ENCODE measurements at regions not wholly inside any gene's neighbourhood (a gene's known extent, or its start where the extent isn't known, plus 50 kb on each side); places are given as distances from the start of the nearest gene placed in this dataset.
"Not testable (repeated sequence)": the region's sequence is repeated elsewhere in the genome, so short reads cannot be mapped to it uniquely, and the experiment has no call there.

DNA sequence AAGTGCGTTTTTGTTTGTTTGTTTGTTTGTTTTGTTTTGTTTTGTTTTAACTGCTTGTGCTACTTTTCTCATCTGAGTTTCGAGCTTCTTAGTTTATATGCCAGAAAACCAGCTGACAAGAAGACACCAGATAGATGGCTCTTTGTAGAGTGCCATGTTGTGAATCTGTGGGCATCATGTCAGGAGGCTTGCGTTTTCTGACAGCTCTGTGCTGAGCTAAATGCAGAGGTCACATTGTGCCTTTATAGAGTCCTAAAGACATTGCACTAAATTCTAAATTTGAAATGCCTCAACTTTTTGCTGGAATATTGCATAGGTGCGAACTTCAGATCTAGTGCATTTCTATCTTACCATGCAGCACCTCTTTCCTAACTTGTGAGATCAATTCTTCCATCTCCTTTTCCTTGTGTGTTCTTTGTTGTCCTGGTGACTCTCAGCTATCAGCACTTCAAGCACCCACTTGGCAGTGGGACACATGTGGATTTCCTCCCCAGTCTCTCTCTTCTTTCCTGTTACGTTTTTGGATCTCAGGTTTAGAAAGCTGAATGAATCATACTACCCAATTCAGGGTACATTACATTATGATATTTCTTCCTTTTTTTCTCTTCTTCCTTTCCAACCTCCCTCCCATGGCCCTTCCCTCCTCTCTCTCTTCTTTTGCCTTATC lies 379.0 kb upstream of the RPS23 start:
- Mint-ChIP-seq H3K4me3 (no peak overlapping the region), H3K4me1 (ENCODE audit: low read depth) (no peaks in the 10 kb centered on the region), H3K9me3 (no peaks in the 10 kb centered on the region), H3K27ac (no peak overlapping the region), H3K27me3 (peaks cover 7% of the 10 kb centered on the region), H3K36me3 (ENCODE audit: low read depth) (no peaks in the 10 kb centered on the region)

- Mint-ChIP-seq H3K9me3 (no peaks in the 10 kb centered on the region), H3K4me3 (no peak overlapping the region), H3K36me3 (ENCODE audit: low read depth) (no peaks in the 10 kb centered on the region), H3K27ac (no peak overlapping the region), H3K4me1 (ENCODE audit: low read depth) (no peaks in the 10 kb centered on the region), H3K27me3 (peaks cover 7% of the 10 kb centered on the region)
Observed at GRCh38 chr5:82656341-82656761, 378.2 kb upstream of the RPS23 start.

DNA sequence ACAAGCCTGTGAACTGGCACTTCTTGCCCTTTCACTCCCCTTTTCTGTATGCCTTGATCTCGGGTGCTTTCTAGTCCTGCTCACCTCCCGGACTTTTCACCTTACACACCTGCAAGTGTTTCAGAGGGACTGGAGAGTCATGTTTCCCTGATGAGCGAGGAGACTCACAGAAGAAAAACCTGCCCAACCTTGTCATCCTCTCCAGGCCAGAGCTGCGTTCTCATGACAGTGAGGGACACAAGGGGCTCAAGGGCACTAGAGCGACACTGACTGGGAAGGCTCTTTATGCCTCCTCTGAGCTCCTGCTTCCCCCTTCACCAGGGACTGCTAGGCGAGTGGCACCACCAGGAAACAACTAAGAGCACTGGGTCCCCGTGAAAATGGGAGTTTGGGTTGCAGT lies 376.9 kb upstream of the RPS23 start:
- H3K36me3 Mint-ChIP-seq (ENCODE audit: low read depth): no peaks in the 10 kb centered on the region
- no peaks in the 10 kb centered on the region for H3K9me3 Mint-ChIP-seq
- peaks cover 12% of the 10 kb centered on the region for H3K27me3 Mint-ChIP-seq
- H3K4me3 Mint-ChIP-seq: no peak overlapping the region
- H3K4me1 Mint-ChIP-seq (ENCODE audit: low read depth): no peaks in the 10 kb centered on the region
- no peak overlapping the region for H3K27ac Mint-ChIP-seq

- Mint-ChIP-seq H3K27ac (no peak overlapping the region), H3K9me3 (no peaks in the 10 kb centered on the region), H3K36me3 (ENCODE audit: low read depth) (no peaks in the 10 kb centered on the region), H3K4me3 (no peak overlapping the region), H3K4me1 (ENCODE audit: low read depth) (no peaks in the 10 kb centered on the region), H3K27me3 (peaks cover 8% of the 10 kb centered on the region)
Observed at GRCh38 chr5:82649943-82650342, 371.8 kb upstream of the RPS23 start.

DNA sequence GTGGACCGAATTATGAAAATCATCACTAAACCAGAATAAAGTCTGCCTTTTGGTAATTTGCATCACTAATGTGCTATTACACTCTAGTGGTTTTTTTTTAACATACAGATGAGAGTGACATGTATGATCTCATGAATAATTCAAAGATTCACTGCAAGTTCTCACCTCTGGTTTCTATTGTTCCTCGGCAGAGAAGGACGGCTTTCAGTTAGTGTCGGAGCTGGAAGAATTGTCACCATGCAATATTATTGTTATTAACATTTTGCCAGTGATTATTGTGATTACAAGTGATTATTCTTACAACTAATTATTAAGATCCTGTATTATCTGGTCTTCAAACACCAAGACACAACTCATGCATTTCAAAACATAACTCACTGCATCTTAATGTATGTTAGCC lies 366.6 kb upstream of the RPS23 start:
- Mint-ChIP-seq H3K4me1 (ENCODE audit: low read depth) (no peaks in the 10 kb centered on the region), H3K4me3 (no peak overlapping the region)

GRCh38 chr5:82644229-82644628 lies 366.1 kb upstream of the RPS23 start:
- Mint-ChIP-seq H3K4me1 (ENCODE audit: low read depth) (no peaks in the 10 kb centered on the region), H3K36me3 (ENCODE audit: low read depth) (no peaks in the 10 kb centered on the region), H3K9me3 (no peaks in the 10 kb centered on the region), H3K4me3 (no peak overlapping the region), H3K27me3 (no peaks in the 10 kb centered on the region), H3K27ac (no peak overlapping the region)

More for the DNA sequence above, 366.6 kb upstream of the RPS23 start:
- no peaks in the 10 kb centered on the region for H3K9me3 Mint-ChIP-seq
- no peaks in the 10 kb centered on the region for H3K27me3 Mint-ChIP-seq
- H3K27ac Mint-ChIP-seq: no peak overlapping the region
- H3K36me3 Mint-ChIP-seq (ENCODE audit: low read depth): no peaks in the 10 kb centered on the region

- H3K36me3 Mint-ChIP-seq (ENCODE audit: low read depth): no peaks in the 10 kb centered on the region
- no peaks in the 10 kb centered on the region for H3K9me3 Mint-ChIP-seq
- no peaks in the 10 kb centered on the region for H3K4me1 Mint-ChIP-seq (ENCODE audit: low read depth)
- H3K4me3 Mint-ChIP-seq: no peak overlapping the region
- H3K27me3 Mint-ChIP-seq: no peaks in the 10 kb centered on the region
- no peak overlapping the region for H3K27ac Mint-ChIP-seq
Observed at GRCh38 chr5:82642313-82642712, 364.2 kb upstream of the RPS23 start.

DNA sequence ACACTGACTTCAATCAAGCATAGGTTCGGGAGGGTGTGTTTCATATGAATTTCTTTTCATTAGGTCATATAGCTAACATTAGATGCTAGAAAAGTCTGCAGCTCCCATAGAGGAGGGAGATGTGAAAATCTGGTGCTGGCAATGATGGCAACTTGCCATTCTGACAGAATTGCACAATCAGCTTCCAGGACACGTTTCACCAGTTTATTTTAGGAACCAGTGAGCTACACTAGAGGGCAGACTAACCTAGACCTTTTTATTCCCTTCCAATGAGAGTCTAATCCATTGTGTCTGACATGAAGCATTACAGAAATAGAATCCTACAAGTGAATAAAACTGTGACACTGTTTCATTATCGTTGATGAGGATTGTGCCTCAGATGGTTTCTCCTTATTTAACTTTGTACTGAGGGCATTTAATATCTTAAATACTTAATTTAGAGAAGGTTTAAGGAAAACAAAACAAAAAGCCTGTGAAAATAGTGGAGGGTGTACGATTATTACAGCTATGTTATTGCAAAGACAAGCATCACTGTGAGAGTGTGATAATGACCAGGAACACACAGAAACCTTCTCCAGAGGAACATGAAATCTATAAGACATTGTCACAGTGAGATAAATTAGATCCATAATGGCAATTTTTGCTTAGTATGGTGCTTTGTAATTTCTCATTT lies 363.3 kb upstream of the RPS23 start:
- H3K9me3 Mint-ChIP-seq: no peaks in the 10 kb centered on the region
- no peaks in the 10 kb centered on the region for H3K4me1 Mint-ChIP-seq (ENCODE audit: low read depth)
- H3K27me3 Mint-ChIP-seq: no peaks in the 10 kb centered on the region
- H3K4me3 Mint-ChIP-seq: no peak overlapping the region
- no peak overlapping the region for H3K27ac Mint-ChIP-seq
- H3K36me3 Mint-ChIP-seq (ENCODE audit: low read depth): no peaks in the 10 kb centered on the region

DNA sequence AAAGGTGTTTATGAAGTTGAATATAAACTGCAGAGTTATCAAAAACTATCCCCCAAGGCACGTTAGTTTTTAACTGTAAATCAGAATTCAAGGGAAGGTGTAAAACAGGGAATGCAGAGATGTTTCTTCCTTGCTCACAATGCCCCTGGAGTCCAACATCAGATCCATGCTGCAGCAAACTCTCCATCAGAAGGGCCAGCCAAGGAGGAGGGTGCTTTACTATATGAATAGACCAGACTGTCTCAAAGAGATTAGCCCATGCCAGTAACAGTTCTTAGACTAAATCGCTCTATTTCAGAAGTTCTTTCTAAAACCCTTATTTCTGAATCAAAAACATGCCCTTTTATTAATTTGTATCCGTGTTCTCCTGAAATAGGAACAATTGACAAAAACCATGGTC lies 362.8 kb upstream of the RPS23 start:
- H3K9me3 Mint-ChIP-seq: no peaks in the 10 kb centered on the region
- H3K27ac Mint-ChIP-seq: no peak overlapping the region
- no peaks in the 10 kb centered on the region for H3K36me3 Mint-ChIP-seq (ENCODE audit: low read depth)
- H3K27me3 Mint-ChIP-seq: no peaks in the 10 kb centered on the region
- no peaks in the 10 kb centered on the region for H3K4me1 Mint-ChIP-seq (ENCODE audit: low read depth)
- H3K4me3 Mint-ChIP-seq: no peak overlapping the region

- Mint-ChIP-seq H3K36me3 (ENCODE audit: low read depth) (no peaks in the 10 kb centered on the region), H3K4me1 (ENCODE audit: low read depth) (no peaks in the 10 kb centered on the region), H3K27me3 (no peaks in the 10 kb centered on the region), H3K9me3 (no peaks in the 10 kb centered on the region), H3K27ac (no peak overlapping the region), H3K4me3 (no peak overlapping the region)
Observed at GRCh38 chr5:82639393-82640144, 361.4 kb upstream of the RPS23 start.

DNA sequence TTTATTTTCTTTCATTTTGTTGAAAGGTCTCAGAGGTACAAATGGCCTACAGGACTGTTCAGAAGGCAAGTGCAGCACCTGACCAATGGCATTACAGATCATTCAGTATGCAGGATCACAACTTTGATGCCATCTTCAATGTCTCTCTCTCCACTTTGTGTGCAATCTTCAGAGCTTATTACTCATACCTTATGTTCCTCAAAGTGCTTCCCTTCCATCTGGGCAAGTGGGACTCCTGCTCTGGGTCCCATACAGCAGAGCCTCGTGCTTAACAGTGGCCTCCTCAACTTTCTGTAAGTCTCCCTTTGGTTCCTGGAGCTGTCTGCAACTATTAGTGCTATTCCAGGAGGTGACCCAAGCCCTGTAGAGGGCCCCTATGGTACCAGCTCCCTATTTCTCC lies 358.4 kb upstream of the RPS23 start:
- Mint-ChIP-seq H3K4me3 (no peak overlapping the region), H3K27me3 (no peaks in the 10 kb centered on the region), H3K4me1 (ENCODE audit: low read depth) (no peaks in the 10 kb centered on the region), H3K27ac (no peak overlapping the region), H3K36me3 (ENCODE audit: low read depth) (no peaks in the 10 kb centered on the region), H3K9me3 (no peaks in the 10 kb centered on the region)

DNA sequence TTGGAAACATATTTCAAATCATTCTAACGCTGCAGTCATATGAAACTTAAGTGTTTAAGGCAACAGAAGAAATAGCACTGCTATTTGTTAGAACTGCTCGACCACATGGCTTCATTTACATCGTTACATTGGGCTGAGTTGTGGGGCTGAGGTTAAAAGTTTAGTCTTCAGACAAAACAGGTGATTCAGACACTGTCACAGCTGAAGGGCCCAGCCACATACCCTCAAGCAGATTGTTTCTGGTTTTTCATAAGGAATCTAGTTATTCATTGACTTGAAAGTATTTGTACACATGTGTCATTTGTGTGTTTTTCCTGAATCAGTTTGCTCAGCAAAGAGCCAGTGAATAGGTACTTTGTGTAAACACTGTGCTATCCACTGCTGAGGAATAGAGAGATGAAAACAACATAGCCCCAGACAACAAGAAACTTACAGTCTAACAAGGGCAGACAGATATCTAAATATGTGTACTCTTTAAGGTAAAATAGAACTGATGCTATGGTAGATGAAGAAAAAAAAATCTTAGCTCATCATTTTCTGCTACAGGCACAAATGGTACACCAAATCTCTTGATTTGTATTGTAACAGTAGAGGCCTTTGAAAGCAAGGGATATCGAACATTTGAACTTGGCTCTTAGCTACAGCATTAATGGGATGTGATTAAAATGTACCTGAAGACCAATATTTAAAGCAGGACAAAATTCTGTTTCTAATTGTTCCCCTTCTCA lies 357.6 kb upstream of the RPS23 start:
- Mint-ChIP-seq H3K36me3 (ENCODE audit: low read depth) (no peaks in the 10 kb centered on the region), H3K27me3 (no peaks in the 10 kb centered on the region), H3K27ac (no peak overlapping the region), H3K4me1 (ENCODE audit: low read depth) (no peaks in the 10 kb centered on the region), H3K4me3 (no peak overlapping the region), H3K9me3 (no peaks in the 10 kb centered on the region)

GRCh38 chr5:82628364-82628910 lies 350.3 kb upstream of the RPS23 start:
- Mint-ChIP-seq H3K9me3 (no peaks in the 10 kb centered on the region), H3K4me1 (ENCODE audit: low read depth) (no peaks in the 10 kb centered on the region), H3K27ac (no peak overlapping the region), H3K36me3 (ENCODE audit: low read depth) (no peaks in the 10 kb centered on the region), H3K4me3 (no peak overlapping the region), H3K27me3 (no peaks in the 10 kb centered on the region)

DNA sequence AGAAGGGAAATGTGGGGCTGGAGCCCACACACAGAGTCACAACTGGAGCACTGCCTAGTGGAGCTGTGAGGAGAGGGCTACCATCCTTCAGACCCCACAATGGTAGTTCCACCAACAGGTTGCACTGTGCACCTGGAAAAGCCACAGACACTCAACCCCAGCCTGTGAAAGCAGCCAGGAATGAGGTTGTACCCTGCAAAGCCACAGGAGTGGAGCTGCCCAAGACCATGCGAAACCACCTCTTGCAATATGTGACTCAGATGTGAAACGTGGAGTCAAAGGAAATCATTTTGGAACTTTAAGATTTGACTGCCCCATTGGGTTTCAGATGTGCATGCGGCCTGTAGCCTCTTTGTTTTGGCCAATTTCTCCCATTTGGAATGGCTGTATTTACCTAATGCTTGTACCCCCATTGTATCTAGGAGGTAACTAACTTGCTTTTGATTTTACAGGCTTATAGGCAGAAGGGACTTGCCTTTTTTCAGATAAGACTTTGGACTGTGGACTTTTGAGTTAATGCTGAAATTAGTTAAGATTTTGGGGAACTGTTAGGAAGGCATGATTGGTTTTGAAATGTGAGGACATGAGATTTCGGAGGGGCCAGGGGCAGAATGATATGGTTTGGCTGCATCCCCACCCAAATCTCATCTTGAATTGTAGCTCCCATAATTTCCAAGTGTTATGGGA lies 348.9 kb upstream of the RPS23 start:
- not testable (repeated sequence) for H3K4me1 Mint-ChIP-seq (ENCODE audit: low read depth); H3K27me3 Mint-ChIP-seq; H3K27ac Mint-ChIP-seq; H3K4me3 Mint-ChIP-seq; H3K9me3 Mint-ChIP-seq; H3K36me3 Mint-ChIP-seq (ENCODE audit: low read depth)

Measured in stimulated activated naive CD8-positive, alpha-beta T cell treated with anti-CD3 and anti-CD28 coated beads, Interleukin-15, Interleukin-2, amounts not matched to agents 100 ng/mL and 50 ng/mL, for 24 hours (primary cell).